Loucy (cell line): ENCODE measurements at regions not wholly inside any gene's neighbourhood (a gene's known extent, or its start where the extent isn't known, plus 50 kb on each side); places are given as distances from the start of the nearest gene placed in this dataset.

ENCODE experiments used
- EZH2phosphoT487 ChIP-seq: fragments of 200-600 bp; IDR thresholded peaks from 2 replicates; pipeline ENCODE4 v1.6.1; 2018; ENCODE audit warnings: antibody characterized with exemption, mild to moderate bottlenecking, moderate library complexity, borderline replicate concordance
- TF ChIP-seq, protein P1 (sequence below): fragments of 200-600 bp; sonication (generic); conservative IDR thresholded peaks from 2 replicates; pipeline ENCODE4 v1.5.1; 2014; ENCODE audit warnings: mild to moderate bottlenecking, antibody characterized with exemption, low read length

- TF ChIP-seq, protein P1, sequence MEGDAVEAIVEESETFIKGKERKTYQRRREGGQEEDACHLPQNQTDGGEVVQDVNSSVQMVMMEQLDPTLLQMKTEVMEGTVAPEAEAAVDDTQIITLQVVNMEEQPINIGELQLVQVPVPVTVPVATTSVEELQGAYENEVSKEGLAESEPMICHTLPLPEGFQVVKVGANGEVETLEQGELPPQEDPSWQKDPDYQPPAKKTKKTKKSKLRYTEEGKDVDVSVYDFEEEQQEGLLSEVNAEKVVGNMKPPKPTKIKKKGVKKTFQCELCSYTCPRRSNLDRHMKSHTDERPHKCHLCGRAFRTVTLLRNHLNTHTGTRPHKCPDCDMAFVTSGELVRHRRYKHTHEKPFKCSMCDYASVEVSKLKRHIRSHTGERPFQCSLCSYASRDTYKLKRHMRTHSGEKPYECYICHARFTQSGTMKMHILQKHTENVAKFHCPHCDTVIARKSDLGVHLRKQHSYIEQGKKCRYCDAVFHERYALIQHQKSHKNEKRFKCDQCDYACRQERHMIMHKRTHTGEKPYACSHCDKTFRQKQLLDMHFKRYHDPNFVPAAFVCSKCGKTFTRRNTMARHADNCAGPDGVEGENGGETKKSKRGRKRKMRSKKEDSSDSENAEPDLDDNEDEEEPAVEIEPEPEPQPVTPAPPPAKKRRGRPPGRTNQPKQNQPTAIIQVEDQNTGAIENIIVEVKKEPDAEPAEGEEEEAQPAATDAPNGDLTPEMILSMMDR = no peak
- no peak for TF ChIP-seq EZH2phosphoT487
Measured at GRCh38 chr4:125444166-125444565, 129.4 kb downstream of the FAT4 start.
